Left lung (tissue), 4 donors: ENCODE measurements at regions not wholly inside any gene's neighbourhood (a gene's known extent, or its start where the extent isn't known, plus 50 kb on each side); places are given as distances from the start of the nearest gene placed in this dataset.
"Not testable (repeated sequence)": the region's sequence is repeated elsewhere in the genome, so short reads cannot be mapped to it uniquely, and the experiment has no call there.

Experiments
- ATAC-seq: fragments of 200-7000 bp; cut with Tn5 transposase; one replicate; pipeline ENCODE4 v1.9.1; 2020; ENCODE audit warnings: moderate library complexity
- DNase-seq, 4 donors: peaks; one replicate each; pipeline ENCODE4 v3.0.0-alpha.2; 2013 to 2020
- H3K27ac ChIP-seq, 2 donors: fragments of 200-600 bp; sonication (generic) in 1 of 2; one replicate each; pipeline versions ENCODE4 v1.5.0 to v1.8.0; 2020 to 2021
- H3K27me3 ChIP-seq, 2 donors: fragments of 200-600 bp; sonication (generic) in 1 of 2; one replicate each; pipeline versions ENCODE4 v1.5.0 to v1.8.0; 2020 to 2021
- H3K36me3 ChIP-seq, 2 donors: fragments of 200-600 bp; sonication (generic) in 1 of 2; one replicate each; pipeline versions ENCODE4 v1.5.0 to v1.8.0; 2020 to 2021
- H3K4me1 ChIP-seq, 2 donors: fragments of 200-600 bp; one replicate each; pipeline ENCODE4 v1.8.0; 2021
- H3K4me3 ChIP-seq, 2 donors: fragments of 200-600 bp; sonication (generic) in 1 of 2; one replicate each; pipeline versions ENCODE4 v1.5.0 to v1.8.0; 2020 to 2021; ENCODE audit warnings: mild to moderate bottlenecking in 1 of 2
- H3K9me3 ChIP-seq, 2 donors: fragments of 200-600 bp; sonication (generic) in 1 of 2; one replicate each; pipeline versions ENCODE4 v1.5.0 to v1.8.0; 2020 to 2021
- intact Hi-C, 2 donors: fragments of 100-400 bp; cut with DNase I; formaldehyde crosslinking; loops; one replicate each; pipeline versions ENCODE4 v1.11.2 to v1.14.2; 2022
- TF ChIP-seq, protein P1 (sequence below), 2 donors: fragments of 200-600 bp; sonication (generic) in 1 of 2; IDR thresholded peaks; one replicate each; pipeline versions ENCODE4 v1.5.0 to v1.8.0; 2021; ENCODE audit warnings: antibody characterized with exemption in 2 of 2
- donor health status: DM: no; HTN: yes; CAD: no.
- donor health status: DM: no; HTN: no; CAD: no.

DNA sequence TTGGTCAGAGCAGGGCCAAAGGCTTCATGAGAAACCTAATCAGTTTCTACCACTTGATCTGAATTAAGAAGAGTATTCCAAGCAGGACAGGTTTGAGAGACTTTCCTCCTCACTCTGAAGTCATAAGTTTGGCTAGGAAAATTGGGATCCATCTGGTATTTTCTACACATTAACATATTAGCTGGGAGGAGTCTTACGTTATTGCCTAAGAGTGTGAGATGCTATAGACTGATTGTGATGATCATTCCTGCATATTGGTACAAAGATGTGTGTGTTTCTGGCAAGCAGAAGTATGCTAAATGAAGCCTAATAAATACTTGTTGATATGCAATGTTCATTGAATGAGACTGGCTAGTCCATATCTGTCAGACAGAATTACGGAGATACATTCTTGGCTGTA is 73.5 kb upstream of the RASGRP1 start:
- Histone ChIP-seq H3K4me1 (no peaks in the 10 kb centered on the region), H3K4me3 (no peak overlapping the region), H3K9me3 (no peaks in the 10 kb centered on the region), H3K27ac (no peak overlapping the region), H3K27me3 (no peaks in the 10 kb centered on the region), H3K36me3 (no peaks in the 10 kb centered on the region)
- ATAC-seq, result no peak
- DNase-seq, result no peak
- TF ChIP-seq, protein P1, sequence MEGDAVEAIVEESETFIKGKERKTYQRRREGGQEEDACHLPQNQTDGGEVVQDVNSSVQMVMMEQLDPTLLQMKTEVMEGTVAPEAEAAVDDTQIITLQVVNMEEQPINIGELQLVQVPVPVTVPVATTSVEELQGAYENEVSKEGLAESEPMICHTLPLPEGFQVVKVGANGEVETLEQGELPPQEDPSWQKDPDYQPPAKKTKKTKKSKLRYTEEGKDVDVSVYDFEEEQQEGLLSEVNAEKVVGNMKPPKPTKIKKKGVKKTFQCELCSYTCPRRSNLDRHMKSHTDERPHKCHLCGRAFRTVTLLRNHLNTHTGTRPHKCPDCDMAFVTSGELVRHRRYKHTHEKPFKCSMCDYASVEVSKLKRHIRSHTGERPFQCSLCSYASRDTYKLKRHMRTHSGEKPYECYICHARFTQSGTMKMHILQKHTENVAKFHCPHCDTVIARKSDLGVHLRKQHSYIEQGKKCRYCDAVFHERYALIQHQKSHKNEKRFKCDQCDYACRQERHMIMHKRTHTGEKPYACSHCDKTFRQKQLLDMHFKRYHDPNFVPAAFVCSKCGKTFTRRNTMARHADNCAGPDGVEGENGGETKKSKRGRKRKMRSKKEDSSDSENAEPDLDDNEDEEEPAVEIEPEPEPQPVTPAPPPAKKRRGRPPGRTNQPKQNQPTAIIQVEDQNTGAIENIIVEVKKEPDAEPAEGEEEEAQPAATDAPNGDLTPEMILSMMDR (IDR thresholded peaks at IDR 0.05), result no peak
- intact Hi-C loops, result no loop called here

DNA sequence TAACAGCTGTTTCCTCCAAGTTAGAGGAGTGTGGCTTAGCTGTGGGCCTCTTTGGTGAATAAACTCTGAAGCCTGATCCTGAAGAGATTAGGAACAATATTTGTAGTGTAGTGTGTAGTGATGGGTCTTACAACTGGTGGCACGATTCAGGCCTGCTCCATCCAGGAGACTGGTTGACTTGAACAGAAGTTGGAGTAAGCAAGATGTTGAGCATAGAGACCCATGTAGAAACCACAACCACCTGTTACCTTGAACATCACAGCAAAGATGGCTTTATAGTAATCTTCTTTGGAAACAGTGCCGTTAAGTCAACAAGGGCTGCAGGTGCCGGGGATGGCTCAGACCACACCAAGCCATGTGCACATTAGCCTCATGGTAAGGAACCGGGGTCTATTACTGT is 74.2 kb upstream of the RASGRP1 start:
- Histone ChIP-seq H3K27ac (no peak overlapping the region), H3K36me3 (no peaks in the 10 kb centered on the region), H3K4me3 (no peak overlapping the region), H3K27me3 (no peaks in the 10 kb centered on the region), H3K4me1 (no peaks in the 10 kb centered on the region), H3K9me3 (no peaks in the 10 kb centered on the region)
- intact Hi-C loops, result no loop called here
- TF ChIP-seq, protein P1 (IDR thresholded peaks at IDR 0.05), result no peak
- no peak for DNase-seq
- no peak for ATAC-seq

DNA sequence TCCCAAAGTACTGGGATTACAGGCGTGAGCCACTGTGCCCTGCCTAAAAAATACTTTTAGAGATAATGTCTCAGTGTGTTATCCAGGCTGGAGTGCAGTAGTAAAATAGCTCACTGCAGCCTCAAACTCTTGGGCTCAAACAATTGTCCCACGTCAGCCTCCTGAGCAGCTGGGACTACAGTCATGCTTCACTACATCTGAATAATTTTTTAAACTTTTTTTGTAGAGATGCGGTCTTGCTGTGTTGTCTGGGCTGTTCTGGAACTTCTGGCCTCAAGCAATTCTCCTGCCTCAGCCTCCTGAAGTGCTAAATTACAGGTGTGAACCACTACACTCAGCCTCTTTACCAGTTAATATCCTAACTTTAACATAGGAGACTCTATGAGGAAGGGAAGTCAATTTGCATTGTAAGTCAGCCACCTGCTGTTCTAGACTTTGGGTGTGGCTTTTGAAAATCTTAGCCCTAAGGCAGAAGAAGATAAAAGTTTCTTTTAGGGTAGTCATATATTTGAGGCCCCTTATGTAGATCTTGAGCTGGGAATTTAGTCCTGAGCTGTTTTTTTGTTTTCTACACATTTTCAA is 78.2 kb upstream of the RASGRP1 start:
- TF ChIP-seq, protein P1 (IDR thresholded peaks at IDR 0.05), result no peak

GRCh38 chr15:38644353-38644752 is 79.7 kb upstream of the RASGRP1 start:
- H3K4me1 ChIP-seq, H3K27me3 ChIP-seq, H3K4me3 ChIP-seq, ATAC-seq, H3K9me3 ChIP-seq, H3K27ac ChIP-seq, DNase-seq, intact Hi-C loops, H3K36me3 ChIP-seq: not testable (repeated sequence)

More for the DNA sequence above, 78.2 kb upstream of the RASGRP1 start:
- DNase-seq (no peak), ATAC-seq (peak; percentile 34)
- H3K4me3 ChIP-seq, result no peak overlapping the region
- no peaks in the 10 kb centered on the region for H3K27me3 ChIP-seq
- intact Hi-C loops, result no loop called here
- H3K27ac ChIP-seq, result no peak overlapping the region
- H3K4me1 ChIP-seq, result no peaks in the 10 kb centered on the region
- no peaks in the 10 kb centered on the region for H3K36me3 ChIP-seq
- H3K9me3 ChIP-seq, result peaks cover 0 to 4% of the 10 kb centered on the region in 2 donors

DNA sequence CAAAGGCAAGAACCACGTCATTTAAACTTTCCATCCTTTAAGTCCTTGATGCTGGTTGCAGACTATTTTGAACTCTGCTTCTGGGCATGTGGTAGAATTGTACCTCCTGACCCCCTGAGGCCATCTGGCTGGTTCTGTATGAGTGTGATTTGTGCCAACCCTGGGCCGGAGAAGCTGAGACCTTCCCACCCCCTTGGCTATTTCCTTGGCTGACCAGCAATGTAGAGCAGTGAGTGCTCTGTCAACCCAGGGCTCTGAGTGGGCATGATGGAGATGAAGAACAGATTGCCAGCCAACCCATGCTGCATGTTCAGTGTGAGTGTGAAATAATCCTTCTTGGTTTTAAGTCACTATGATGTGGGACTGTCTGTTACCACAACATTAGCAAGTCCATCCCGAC is 82.1 kb upstream of the RASGRP1 start:
- H3K4me1 ChIP-seq, result peaks cover 0 to 4% of the 10 kb centered on the region in 2 donors
- no peaks in the 10 kb centered on the region for H3K27me3 ChIP-seq
- no peak overlapping the region for H3K27ac ChIP-seq
- TF ChIP-seq, protein P1 (IDR thresholded peaks at IDR 0.05), result no peak
- H3K36me3 ChIP-seq, result no peaks in the 10 kb centered on the region
- no peak for ATAC-seq
- H3K4me3 ChIP-seq, result no peak overlapping the region
- intact Hi-C loops, result no loop called here
- no peak for DNase-seq
- peaks cover 0 to 4% of the 10 kb centered on the region in 2 donors for H3K9me3 ChIP-seq

GRCh38 chr15:38647683-38648082 is 83.1 kb upstream of the RASGRP1 start:
- ATAC-seq, result peak; percentile 93
- intact Hi-C loops, result no loop called here

More at GRCh38 chr15:38647683-38648082, 83.1 kb upstream of the RASGRP1 start:
- DNase-seq, result peak in 1 of 4 donors; percentile 20
- Histone ChIP-seq H3K36me3 (no peaks in the 10 kb centered on the region), H3K4me3 (no peak overlapping the region), H3K27ac (no peak overlapping the region), H3K27me3 (no peaks in the 10 kb centered on the region), H3K4me1 (peaks cover 0 to 4% of the 10 kb centered on the region in 2 donors), H3K9me3 (peaks cover 0 to 4% of the 10 kb centered on the region in 2 donors)
- TF ChIP-seq, protein P1 (IDR thresholded peaks at IDR 0.05), result peak in 1 of 2 donors; percentile 18
